ENCODE measurements at regions not wholly inside any gene's neighbourhood (a gene's known extent, or its start where the extent isn't known, plus 50 kb on each side); places are given as distances from the start of the nearest gene placed in this dataset.

- no peak for DNase-seq (ENCODE audit: extremely low spot score, unreplicated experiment)
- H3K4me3 Mint-ChIP-seq: no peak overlapping the region
- H3K4me1 Mint-ChIP-seq (ENCODE audit: unreplicated experiment): peaks cover 10% of the 10 kb centered on the region
- TF ChIP-seq, protein P1, sequence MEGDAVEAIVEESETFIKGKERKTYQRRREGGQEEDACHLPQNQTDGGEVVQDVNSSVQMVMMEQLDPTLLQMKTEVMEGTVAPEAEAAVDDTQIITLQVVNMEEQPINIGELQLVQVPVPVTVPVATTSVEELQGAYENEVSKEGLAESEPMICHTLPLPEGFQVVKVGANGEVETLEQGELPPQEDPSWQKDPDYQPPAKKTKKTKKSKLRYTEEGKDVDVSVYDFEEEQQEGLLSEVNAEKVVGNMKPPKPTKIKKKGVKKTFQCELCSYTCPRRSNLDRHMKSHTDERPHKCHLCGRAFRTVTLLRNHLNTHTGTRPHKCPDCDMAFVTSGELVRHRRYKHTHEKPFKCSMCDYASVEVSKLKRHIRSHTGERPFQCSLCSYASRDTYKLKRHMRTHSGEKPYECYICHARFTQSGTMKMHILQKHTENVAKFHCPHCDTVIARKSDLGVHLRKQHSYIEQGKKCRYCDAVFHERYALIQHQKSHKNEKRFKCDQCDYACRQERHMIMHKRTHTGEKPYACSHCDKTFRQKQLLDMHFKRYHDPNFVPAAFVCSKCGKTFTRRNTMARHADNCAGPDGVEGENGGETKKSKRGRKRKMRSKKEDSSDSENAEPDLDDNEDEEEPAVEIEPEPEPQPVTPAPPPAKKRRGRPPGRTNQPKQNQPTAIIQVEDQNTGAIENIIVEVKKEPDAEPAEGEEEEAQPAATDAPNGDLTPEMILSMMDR (conservative IDR thresholded peaks at IDR 0.05): no peak
- no peaks in the 10 kb centered on the region for H3K36me3 Mint-ChIP-seq
- peaks cover 3% of the 10 kb centered on the region for H3K27me3 Mint-ChIP-seq
- H3K9me3 Mint-ChIP-seq: peaks cover 14% of the 10 kb centered on the region
- H3K27ac Mint-ChIP-seq: no peak overlapping the region
Measured at GRCh38 chr7:68733219-68734153, 864.8 kb upstream of the AUTS2 start.

DNA sequence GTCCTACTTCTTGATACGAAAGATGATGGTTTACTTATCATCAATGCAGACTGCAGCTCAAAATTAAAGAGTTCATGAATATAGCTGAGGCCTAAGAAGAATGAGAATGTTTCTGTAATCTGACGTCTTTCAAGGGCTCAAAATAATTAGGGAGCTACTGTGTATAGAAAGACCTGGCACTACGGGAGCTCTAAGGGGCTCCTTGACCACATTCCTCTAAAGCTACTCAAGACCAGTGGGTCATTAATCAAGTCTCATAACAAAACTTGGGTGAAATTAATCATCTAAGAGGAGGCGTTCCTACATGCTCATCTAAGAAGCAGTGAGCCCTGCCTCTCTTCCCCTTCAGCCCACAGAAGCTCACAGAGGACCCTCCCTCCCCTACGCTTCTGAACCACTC is 863.8 kb upstream of the AUTS2 start:
- Mint-ChIP-seq H3K9me3 (peaks cover 19% of the 10 kb centered on the region), H3K36me3 (no peaks in the 10 kb centered on the region), H3K27ac (no peak overlapping the region), H3K4me1 (ENCODE audit: unreplicated experiment) (peaks cover 10% of the 10 kb centered on the region), H3K4me3 (no peak overlapping the region), H3K27me3 (peaks cover 4% of the 10 kb centered on the region)
- TF ChIP-seq, protein P1 (conservative IDR thresholded peaks at IDR 0.05): no peak
- no peak for DNase-seq (ENCODE audit: extremely low spot score, unreplicated experiment)

DNA sequence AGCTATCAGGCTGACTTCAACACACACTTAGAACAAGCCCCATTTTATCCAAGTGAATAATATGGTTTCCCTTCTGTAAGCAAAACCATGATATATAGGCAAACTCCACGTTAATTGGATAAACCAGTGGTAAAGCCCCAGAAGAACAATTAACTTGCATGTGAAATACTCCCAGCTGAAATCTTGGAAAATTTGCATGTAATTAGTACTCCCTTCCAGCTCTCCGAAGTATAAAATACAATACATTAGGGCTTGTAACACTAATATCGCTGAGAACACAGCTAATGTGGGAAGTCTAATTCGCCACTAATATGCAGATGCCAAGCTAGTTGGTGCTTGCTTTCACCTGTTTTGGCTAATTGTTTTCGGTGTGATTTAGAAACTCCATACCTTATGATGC is 859.0 kb upstream of the AUTS2 start:
- TF ChIP-seq, protein P1 (conservative IDR thresholded peaks at IDR 0.05): no peak
- no peak overlapping the region for H3K4me3 Mint-ChIP-seq
- no peak for DNase-seq (ENCODE audit: extremely low spot score, unreplicated experiment)
- H3K36me3 Mint-ChIP-seq: no peaks in the 10 kb centered on the region
- H3K27me3 Mint-ChIP-seq: peaks cover 4% of the 10 kb centered on the region
- H3K27ac Mint-ChIP-seq: no peak overlapping the region
- peaks cover 19% of the 10 kb centered on the region for H3K9me3 Mint-ChIP-seq
- no peaks in the 10 kb centered on the region for H3K4me1 Mint-ChIP-seq (ENCODE audit: unreplicated experiment)

- DNase-seq (ENCODE audit: extremely low spot score, unreplicated experiment): no peak
- TF ChIP-seq, protein P1 (conservative IDR thresholded peaks at IDR 0.05): no peak
- Mint-ChIP-seq H3K27me3 (no peaks in the 10 kb centered on the region), H3K9me3 (peaks cover 4% of the 10 kb centered on the region), H3K4me3 (no peak overlapping the region), H3K36me3 (no peaks in the 10 kb centered on the region), H3K4me1 (ENCODE audit: unreplicated experiment) (no peaks in the 10 kb centered on the region), H3K27ac (no peak overlapping the region)
Measured at GRCh38 chr7:68744036-68744435, 854.2 kb upstream of the AUTS2 start.

GRCh38 chr7:68748934-68749900 is 849.1 kb upstream of the AUTS2 start:
- TF ChIP-seq, protein P1 (conservative IDR thresholded peaks at IDR 0.05): no peak
- Mint-ChIP-seq H3K36me3 (no peaks in the 10 kb centered on the region), H3K4me1 (ENCODE audit: unreplicated experiment) (peaks cover 9% of the 10 kb centered on the region), H3K27me3 (no peaks in the 10 kb centered on the region), H3K4me3 (no peak overlapping the region), H3K9me3 (peaks cover 4% of the 10 kb centered on the region), H3K27ac (no peak overlapping the region)
- no peak for DNase-seq (ENCODE audit: extremely low spot score, unreplicated experiment)

All from type B pancreatic cell (in vitro differentiated cells).